ENCODE measurements at regions not wholly inside any gene's neighbourhood (a gene's known extent, or its start where the extent isn't known, plus 50 kb on each side); places are given as distances from the start of the nearest gene placed in this dataset.
A peak's percentile ranks its signal among the peaks of the same experiment; 100 is the strongest.

DNA sequence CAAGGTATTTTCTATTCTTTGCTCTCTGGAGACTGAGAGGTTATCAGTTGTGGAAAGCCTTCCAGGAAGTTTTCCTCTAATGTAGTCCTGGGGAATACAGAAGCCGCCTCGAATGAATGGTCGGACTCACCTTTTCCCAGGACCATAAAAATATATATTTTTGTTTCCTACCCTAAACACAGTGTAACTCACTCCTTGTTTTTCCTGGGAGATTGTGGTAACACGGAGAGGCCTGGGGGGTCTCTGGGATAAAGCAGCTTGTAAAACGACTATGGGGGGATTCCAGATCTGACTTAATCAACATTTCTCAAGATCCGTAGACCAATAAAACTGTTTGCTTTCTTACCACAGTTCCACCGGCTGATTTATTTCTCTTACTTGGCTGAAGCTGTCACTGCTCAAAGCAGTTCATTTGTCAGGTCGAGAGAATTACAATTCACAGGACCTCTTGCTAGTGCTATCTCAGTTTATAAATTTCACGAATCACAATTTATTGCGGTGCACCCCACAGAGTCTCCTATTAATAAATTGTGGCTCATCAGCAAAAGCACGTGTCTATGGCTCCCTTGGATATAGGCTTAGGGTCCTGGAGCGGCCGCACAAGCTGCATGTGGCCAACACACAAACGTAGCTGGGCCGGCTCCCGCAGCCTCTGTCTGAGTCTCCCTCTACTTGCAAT is 176.3 kb upstream of the BMPER start:
- no peak for DNase-seq

DNA sequence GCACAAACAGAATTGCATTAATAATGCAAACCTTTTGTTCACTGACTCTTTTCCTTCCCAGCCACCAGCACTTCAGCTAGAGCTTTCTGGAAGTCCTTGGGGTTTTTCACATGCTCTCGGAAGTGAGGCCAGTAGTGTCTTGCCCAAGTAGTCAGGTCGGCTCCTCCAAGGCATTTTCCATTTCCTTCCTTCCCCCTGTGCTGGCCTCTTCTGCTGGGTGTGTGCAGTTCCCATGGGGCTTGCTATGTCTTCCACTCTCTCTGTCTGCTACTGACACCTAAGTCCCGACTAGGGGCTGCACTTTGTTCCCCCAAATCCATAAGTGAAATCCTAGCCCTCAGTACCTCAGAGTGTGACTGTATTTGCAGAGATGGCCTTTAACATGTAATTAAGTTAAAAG is 175.6 kb upstream of the BMPER start:
- no peak for DNase-seq

DNA sequence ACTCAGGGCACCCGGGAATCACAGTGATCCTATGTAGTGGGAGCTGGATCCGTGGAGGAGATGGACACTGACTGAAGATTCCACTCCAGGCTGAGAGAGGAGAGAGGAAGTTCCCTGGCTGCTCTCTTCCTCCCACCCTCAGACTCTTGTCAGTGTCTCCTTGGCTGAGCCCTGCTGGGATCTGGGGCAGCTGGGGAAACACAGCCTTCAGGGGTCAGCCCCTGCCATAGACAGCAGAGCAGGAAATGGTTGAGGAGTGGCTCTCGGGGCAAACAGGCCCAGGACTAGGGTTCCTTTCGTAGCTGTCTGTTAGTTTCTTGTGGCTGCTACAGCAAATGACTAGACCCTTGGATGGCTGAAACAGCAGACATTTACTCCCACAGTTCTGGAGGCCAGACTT is 174.4 kb upstream of the BMPER start:
- DNase-seq = no peak

DNA sequence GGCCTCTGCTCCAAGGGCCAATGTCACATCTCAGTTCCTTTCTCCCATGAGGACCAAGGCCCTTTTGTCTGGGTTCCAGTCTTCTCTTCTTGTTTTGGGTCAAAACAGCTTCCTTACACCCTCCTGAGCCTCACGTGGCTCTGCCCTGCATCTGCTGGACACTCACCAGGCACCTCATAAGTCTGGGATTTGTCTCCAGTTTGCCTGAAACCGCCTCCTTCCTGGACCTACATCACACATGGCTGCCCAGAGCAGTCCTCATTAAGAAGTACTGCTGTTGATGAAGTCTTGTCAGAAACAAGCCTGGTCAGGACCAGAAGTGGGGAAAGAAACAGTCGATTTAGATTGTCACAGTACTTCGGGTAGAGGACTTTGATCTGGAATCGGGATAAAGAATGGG is 173.4 kb upstream of the BMPER start:
- DNase-seq = no peak

DNA sequence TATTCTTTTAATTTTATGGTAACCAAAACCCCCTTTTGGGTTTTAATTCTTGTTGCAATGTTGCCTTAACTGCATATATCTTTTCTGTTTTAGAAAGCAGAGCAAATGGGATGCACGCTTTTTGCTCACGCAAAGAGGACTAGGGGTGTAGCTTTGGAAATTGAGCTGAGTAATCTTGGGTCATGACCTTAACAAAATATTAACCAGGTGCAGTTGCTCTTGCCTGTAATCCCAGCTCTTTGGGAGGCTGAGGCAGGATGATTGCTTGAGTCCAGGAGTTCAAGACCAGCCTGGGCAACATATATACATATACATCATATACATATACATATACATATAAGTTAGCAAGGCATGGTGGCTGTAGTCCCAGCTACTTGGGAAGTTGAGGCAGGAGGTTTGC is 172.9 kb upstream of the BMPER start:
- DNase-seq = no peak

DNA sequence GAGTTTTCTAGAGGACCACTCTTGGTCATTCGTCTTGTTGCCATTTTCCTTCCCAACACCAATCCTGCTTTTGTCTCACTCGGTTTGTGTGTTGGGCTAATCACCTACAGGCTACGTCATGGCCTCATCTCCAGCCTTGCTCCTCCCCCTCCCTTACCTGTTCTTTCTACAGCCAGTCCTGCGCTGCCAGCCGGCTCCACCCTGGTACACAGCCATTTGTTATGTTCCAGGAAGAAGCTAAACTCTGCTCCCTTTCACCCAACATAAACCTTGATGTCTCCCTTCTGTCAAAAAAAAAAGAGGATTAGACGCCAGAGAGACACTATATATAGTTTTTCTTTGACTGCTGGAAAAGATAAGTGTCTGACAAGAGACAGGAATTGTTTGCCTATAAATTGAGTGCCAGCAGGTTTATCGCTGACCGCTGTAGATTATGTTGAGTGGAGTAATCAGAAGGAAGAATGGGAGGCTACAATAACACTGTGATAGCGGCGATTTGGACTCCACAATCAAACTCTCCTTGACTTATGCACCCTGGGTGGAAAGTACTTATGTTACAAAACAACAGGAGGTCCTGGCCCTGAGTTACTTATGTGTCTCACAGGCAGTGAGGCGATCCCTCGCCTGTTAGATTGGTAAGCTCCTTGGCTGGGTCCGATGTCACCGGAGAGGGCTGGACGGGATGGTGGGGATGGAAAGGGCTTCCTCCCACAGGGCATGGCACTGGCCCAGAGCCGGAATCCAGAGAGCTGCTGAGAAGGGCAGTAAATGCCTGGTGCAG is 171.3 kb upstream of the BMPER start:
- no peak for DNase-seq

DNA sequence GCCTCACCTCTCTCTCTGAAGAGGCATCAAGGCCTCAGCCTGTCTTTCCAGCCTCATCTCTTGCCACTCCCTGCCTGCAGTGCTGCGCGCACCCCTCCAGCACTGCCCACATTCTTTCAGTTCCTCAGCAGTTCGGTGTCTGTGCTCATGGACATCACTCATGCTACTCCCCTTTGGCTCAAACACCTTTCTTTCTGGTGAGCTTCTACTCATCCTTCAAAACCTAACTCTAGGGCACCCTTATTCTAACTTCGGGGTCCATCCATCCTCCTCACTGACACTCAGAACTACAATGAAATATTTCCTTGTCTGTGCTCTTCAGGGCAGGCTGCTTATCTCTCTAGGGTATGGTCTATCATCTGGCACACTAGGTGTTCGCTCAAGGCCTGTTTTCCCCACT is 169.9 kb upstream of the BMPER start:
- DNase-seq = no peak

DNA sequence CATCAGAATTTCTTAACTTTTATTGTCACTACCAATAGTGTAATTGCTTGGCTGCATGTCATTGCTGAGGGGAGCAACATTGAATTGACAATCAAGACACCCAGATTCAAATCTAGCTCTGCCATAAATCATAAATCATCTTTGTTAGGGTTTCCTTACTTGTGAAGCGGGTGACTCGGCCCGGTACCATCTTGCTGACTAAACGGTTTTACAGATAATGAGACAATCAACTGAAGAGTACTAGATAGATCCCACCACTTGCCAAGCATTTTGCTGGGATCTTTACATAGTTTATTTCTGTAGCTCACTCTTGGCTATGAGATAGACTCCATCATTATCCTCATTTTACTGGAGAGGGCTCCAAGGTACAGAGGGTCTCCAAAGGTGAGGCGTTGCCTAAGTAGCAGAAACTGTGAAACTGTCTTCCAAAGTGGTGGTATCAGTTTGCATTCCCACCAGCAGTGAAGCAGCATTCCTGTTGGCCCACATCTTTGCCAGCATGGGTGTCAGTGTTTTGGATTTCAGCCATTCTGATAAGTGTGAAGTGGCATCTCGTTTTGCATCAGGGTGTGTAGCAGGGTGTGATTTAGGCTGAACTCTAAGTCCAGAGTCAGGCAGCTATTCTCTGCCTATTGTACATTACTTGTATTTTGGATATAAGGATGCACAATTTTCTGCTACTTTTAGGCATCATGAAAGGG is 168.7 kb upstream of the BMPER start:
- DNase-seq = no peak

DNA sequence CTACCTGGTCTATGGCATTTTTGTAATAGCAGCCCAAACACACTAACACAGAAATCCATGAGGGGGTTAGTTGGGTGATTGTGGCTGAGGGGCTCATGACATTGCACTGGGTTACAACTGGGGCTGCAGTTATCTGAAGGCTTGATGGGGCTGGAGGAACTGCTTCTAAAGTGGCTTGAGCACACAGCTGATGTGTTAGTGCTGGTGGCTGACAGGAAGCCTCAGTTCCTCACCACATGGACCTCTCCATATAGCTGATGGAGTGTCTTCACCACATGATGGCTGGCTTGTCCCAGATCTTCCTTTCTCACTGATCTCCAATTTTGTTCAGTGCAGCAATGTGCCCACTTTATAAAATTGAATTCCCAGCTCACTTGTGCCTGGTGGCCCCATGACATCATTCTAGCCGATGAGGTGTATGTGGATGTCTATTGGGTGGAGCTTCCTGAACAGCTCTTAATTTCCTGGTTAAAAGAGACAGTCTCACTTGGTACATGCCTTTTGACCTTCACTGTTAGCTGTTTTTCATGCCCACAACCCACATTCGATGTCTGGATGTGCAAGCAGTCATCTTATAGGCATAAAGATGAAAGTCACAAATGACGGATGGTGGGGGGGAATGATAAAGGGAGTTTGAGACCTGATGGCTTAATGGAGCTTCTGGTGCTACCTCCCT is 166.9 kb upstream of the BMPER start:
- no peak for DNase-seq

DNA sequence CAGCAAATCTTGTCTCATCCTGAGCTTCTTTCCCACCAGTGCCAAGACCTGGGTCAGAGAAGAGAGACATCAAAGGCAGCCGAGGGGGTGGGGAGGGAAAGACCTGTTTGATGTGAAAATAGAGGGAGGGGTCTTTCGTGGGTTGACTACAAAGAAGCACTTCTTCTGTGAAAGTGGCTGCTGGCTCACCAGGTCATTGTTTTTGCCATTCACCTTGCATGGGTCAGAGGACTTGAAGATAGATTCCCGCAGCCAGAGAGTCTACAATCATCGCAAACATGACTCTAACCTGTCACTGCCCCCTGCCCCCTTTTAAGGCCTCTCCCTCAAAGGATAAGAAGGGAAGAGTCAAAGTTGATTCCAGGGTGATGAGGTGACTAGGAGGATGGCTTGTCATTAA is 166.1 kb upstream of the BMPER start:
- no peak for DNase-seq

DNA sequence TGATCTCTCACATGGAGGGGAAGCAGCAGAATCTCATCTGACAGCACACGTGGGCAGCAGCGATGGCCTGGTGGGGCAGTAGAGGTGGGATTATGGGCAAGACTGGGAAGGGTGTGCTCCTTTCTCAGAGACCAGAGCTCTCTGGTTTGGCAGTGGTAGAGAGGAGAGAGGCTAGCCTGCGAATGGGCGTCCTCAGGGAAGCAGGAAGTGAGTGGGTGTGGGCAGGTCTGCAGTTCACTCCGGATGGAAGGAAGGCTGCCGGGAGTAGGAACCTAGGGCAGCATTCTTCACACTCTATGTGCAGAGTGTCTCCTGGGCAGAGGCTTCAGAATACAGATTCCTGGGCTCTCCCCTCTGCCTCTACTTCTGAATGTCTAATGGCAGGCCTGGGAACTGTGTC is 162.8 kb upstream of the BMPER start:
- no peak for DNase-seq

DNA sequence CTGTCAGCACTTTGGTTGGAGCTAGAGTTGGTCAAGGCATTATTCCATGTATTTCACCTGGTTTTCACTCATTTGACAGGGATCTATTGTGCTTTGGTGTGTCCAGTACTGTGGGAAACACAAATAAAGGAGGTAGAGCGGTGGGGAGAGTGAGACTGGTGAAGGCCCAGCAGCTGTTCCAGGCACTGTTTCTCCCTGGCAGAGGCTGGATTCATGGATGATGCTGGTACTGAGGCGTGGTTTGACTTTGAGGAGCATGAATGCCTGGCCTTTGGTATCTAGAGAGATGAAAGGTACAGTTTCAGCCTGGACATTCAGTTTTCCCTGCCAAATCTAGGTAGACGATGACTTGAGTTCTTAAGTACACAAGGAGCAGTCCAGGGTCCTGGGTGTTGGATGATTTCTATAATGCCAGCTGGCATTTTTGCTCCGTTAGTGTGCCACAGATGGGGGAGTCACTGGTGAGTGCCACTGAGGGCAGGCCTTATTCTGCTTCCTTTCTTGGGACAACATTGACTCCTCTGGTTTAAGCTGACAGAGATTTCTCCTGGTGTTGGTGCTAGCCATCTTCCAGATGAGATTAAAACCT is 162.2 kb upstream of the BMPER start:
- DNase-seq = no peak

DNA sequence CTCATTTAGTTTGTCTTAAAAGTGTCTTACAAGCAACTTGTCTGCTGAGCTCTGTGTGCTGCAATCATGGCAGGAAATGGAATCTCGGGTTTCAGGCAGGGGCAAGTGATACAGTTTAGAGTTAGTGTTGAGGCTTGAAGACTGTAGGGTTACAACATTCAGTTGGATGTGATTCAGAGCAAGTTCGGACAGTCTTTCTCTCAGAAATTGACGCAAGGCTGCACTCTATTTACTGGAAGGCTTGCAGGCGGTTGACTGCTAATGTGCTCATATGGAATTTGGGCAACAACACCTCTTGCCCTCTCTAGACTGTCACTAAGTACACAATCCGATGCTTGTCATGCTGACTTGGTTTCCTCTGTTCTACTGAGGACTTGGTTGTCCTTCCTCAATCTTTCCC is 161.7 kb upstream of the BMPER start:
- no peak for DNase-seq

DNA sequence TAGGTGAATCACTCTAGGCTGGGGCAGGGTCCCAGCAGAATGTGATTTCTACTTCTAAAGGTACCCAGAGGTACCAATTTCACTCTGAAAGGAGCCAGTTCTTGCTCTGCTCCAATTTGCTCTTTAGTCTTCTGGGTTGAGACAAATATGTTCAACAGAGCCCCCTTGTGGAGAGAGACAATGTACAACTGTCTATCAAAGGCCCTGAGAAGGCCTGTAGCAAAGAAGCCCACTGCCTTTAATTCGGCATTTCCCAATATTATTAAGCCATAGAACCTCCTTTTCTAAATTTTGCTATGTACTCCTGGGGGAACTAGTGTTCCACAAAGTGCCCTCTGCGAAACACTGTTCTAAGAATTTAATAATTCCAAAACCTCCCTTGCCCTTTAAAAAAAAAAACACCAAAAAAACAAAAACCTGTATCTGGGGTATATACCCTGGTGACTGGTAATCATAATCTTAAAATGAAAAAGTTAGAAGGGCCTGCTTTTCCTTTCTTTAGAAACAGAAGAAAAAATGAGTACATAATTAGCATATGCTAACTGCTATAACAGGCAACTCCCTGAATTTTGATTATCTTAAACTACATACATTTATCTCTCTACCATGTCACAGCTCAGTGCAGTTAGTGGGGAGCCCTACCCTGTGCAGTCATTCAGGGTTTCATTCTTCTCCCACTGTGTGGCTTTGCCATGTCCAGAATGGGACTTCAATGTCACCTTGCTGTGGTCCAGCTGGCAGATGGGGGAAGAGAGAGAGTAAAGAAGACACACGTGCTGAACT is 160.9 kb upstream of the BMPER start:
- DNase-seq = peak; percentile 30 to 61 (median 50)

DNA sequence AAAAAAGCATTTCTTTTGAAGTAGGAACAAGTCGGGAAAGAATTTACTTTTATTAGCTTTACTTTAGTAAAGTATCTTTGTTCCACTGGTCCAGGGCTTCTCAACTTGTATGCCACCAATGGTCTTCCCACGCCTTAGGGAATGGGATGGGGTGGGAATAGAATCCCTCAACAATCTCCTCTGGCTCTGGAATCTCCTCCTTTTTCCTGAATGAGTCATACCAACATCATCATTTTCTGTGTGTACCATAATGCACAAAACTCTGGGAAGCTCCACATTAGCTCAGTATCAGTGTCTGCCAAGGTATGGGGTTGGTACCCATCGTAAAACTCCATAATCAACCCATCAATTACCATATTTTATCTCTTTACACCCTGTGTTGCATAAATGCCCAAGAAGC is 159.4 kb upstream of the BMPER start:
- DNase-seq = no peak

DNA sequence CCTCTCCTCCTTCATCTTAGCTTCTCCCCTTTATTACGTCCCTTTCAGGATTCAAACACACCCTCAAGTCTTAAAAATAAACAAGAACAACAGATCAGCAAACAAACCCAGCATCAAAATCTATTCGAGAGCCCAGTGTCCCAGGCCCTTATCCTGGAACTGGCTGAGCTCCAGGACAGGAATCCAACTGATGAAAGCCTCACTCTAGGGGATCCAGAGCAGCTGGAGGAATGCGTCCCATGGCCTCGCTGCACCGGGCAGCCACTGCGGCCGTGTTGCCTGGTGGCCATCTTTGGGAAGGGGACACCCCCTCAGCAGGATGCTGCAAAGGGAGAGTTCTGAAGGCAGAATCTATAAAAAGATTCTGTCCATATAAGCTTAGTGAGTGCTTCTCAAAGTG is 156.5 kb upstream of the BMPER start:
- no peak for DNase-seq

DNA sequence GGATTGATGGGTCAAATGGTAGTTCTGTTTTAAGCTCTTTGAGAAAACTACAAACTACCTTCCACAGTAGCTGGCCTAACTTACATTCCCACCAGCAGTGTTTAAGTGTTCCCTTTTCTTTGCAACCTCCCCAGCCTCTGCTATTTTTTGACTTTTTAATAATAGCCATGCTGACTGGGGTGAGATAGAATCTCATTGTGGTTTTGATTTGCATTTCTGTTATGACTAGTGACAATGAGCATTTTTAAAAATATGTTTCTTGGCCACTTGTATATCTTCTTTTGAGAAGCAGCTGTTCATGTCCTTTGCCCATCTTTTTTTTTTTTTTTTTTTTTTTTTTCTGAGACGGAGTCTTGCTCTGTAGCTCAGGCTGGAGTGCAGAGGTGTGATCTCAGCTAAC is 155.2 kb upstream of the BMPER start:
- DNase-seq = no peak

DNA sequence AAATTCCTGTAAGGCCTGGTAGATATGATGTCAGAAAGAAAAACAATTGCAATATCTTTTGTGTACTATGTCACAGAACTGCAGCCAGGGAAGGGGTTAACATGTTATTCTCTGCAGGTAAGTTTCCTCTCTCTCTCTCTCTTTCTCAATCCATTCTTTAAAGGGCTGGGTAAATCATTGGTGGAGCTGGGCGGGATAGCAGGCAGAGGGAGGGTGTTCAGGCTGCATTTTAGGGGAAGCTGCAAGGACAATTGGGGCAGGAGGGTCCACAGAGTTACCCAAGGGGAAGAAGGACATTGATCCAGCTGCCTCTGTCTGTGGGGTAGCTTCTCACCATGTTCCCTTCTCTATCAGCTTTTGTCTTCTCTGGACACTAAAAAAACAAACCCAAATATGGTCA is 153.9 kb upstream of the BMPER start:
- DNase-seq = no peak

DNA sequence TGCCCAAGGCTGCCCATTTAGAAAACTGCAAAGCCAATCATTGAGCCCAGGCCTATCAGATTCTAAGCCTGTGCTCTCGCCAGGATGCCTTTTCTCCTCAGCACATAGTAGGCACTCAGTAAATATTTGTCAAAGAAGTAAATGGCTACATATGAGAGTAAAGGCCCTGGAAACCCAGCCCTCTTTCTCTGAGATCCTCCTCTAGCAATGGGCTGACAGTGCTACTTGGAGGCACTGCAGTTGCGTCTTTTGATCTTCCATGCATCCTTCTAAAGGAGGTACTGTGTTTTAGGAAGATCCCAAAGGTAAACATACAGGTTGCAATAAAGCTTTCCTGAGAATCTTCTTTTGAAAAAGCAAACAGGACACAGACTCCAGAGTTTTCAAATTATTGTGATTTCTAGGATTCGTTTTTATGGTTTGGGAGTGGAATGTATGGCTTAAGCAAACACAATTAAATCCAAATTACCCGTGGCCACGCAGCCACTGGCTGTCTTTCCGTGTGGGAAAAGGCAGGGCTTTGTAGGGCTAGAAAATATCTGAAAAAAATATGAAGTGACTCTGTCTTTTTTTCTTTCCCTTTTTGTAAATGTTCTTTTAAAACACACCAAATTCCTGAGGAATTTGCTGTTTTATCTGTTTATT is 151.3 kb upstream of the BMPER start:
- no peak for DNase-seq

DNA sequence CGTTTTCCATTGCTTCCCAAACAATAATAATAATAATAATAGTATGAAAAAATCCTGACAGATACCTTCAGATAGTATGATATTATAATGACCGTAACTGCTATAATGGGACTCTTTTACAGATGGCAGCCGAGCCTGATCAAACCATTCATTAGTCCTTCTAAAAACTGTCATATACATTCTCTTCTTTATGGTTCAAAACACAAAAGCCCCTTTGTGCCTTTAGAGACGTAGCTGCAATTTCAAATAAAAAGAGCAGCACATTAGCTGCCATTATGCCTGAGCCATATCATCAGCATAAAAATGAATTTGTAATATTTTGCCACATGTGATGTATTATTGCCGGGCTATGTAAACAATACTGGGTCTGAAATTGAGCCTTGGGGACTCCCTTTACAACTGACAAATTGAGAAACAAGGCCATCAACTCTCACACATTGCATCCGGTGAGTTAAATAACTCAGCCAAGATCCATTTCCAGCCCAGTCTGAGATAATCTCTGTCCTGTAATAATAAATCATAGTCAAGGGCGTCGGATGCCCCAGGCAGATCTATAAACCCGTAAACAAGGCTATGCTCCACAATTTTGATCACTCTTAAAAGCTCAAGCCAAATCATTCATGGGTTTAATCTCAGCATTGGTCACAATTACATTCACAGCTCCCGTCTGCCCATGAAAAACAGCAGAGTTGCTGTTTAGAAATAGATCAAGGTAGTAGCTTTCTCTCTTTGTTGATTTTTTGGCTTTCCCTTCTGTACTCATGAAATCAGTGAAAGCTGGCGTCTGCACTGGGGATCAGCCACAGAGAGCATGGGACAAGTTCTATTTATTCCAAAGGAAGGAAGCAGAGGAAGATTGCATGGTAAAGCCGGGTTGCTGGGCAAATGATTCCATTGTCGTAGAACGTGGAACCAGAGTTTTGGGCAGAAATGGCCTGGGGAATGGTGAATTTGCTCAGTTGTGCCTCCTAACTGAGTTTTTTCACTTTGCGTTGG is 150.1 kb upstream of the BMPER start:
- no peak for DNase-seq

All from suppressor macrophage (primary cell).